Kasumi-1 (cell line): ENCODE measurements at regions not wholly inside any gene's neighbourhood (a gene's known extent, or its start where the extent isn't known, plus 50 kb on each side); places are given as distances from the start of the nearest gene placed in this dataset.

Experiments used
- DNase-seq, 2 experiments: peaks; one replicate each; lab custom pipeline; 2025; lab: John Stamatoyannopoulos, UW

- no peak for DNase-seq
Observed at GRCh38 chr1:68551459-68551858, 54.6 kb upstream of the DEPDC1 start.

- no peak for DNase-seq
Observed at GRCh38 chr1:68558321-68559026, 61.6 kb upstream of the DEPDC1 start.

- DNase-seq = no peak
Observed at GRCh38 chr1:68565923-68566322, 69.0 kb upstream of the DEPDC1 start.

- no peak for DNase-seq
Observed at GRCh38 chr1:68570871-68571270, 74.0 kb upstream of the DEPDC1 start.

- no peak for DNase-seq
Observed at GRCh38 chr1:68571454-68572235, 74.8 kb upstream of the DEPDC1 start.

GRCh38 chr1:68585351-68585750, 88.5 kb upstream of the DEPDC1 start:
- no peak for DNase-seq

GRCh38 chr1:68586766-68587165, 89.9 kb upstream of the DEPDC1 start:
- DNase-seq = no peak

- DNase-seq = no peak
Observed at GRCh38 chr1:68588304-68588703, 91.4 kb upstream of the DEPDC1 start.

GRCh38 chr1:68590473-68590872, 93.6 kb upstream of the DEPDC1 start:
- no peak for DNase-seq

GRCh38 chr1:68594851-68595250, 98.0 kb upstream of the DEPDC1 start:
- DNase-seq = no peak

GRCh38 chr1:68600049-68600661, 103.3 kb upstream of the DEPDC1 start:
- peak; percentile 42 to 47 for DNase-seq

- DNase-seq = no peak
Observed at GRCh38 chr1:68608289-68608688, 111.4 kb upstream of the DEPDC1 start.

GRCh38 chr1:68615312-68615711, 118.4 kb upstream of the DEPDC1 start:
- DNase-seq = no peak

- DNase-seq = no peak
Observed at GRCh38 chr1:68617942-68618341, 121.1 kb upstream of the DEPDC1 start.

- no peak for DNase-seq
Observed at GRCh38 chr1:68620571-68620970, 123.7 kb upstream of the DEPDC1 start.

GRCh38 chr1:68623700-68624099, 126.8 kb upstream of the DEPDC1 start:
- DNase-seq = no peak

GRCh38 chr1:68624233-68624632, 127.4 kb upstream of the DEPDC1 start:
- DNase-seq = no peak

GRCh38 chr1:68625624-68626023, 128.7 kb upstream of the DEPDC1 start:
- DNase-seq = no peak

- peak; percentile 54 to 61 for DNase-seq
Observed at GRCh38 chr1:68633141-68633919, 136.4 kb upstream of the DEPDC1 start.

- DNase-seq = no peak
Observed at GRCh38 chr1:68644504-68644903, 147.6 kb upstream of the DEPDC1 start.

GRCh38 chr1:68651115-68651514, 154.2 kb upstream of the DEPDC1 start:
- DNase-seq = no peak

- DNase-seq = no peak
Observed at GRCh38 chr1:68653882-68654281, 157.0 kb upstream of the DEPDC1 start.
